HG02870 (cell line): ENCODE measurements at regions not wholly inside any gene's neighbourhood (a gene's known extent, or its start where the extent isn't known, plus 50 kb on each side); places are given as distances from the start of the nearest gene placed in this dataset.
A peak's percentile ranks its signal among the peaks of the same experiment; 100 is the strongest.

Experiments used
- ATAC-seq: cut with Tn5 transposase; IDR thresholded peaks from one replicate; pipeline ENCODE4 v1.9.1; 2021; ENCODE audit warnings: mild to moderate bottlenecking, moderate library complexity; ENCODE audit not compliant: unreplicated experiment

DNA sequence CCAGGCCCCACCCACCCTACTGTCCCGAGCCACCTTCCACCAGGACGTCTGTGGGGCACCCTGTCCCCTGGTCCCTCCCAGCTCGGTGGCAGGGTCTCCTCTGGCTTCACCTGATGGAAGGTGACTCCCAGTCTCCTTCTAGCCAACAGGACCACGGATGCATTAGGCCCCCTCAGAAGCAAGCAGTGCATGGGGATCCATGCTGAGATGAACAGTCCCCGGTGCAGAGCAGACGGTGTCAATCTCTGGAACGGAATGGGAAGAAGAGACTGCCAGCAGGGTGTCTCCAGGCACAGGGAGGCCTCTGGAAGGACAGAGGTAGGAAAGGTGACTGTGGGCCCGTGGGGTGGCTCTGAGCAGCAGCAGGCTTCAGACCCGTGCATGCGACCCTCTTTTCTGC is 65.2 kb upstream of the FZD7 start:
- ATAC-seq, result no peak

GRCh38 chr2:201969241-201969937 is 64.3 kb upstream of the FZD7 start:
- no peak for ATAC-seq

GRCh38 chr2:201969938-201970785 is 63.5 kb upstream of the FZD7 start:
- no peak for ATAC-seq

DNA sequence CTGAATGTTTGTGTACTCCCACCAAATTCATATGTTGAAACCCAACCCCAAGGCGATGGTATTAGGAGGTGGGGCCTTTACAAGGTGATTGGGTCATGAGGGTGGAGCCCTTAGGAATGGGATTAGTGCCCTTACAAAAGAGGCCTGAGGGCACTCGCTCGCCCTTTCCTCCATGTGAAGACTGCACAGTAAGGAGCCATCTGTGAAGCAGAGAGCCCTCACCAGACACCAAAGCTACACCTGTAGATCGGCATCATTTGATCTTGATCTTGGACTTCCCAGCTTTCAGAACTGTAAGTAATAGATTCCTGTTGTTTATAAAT is 62.9 kb upstream of the FZD7 start:
- no peak for ATAC-seq

DNA sequence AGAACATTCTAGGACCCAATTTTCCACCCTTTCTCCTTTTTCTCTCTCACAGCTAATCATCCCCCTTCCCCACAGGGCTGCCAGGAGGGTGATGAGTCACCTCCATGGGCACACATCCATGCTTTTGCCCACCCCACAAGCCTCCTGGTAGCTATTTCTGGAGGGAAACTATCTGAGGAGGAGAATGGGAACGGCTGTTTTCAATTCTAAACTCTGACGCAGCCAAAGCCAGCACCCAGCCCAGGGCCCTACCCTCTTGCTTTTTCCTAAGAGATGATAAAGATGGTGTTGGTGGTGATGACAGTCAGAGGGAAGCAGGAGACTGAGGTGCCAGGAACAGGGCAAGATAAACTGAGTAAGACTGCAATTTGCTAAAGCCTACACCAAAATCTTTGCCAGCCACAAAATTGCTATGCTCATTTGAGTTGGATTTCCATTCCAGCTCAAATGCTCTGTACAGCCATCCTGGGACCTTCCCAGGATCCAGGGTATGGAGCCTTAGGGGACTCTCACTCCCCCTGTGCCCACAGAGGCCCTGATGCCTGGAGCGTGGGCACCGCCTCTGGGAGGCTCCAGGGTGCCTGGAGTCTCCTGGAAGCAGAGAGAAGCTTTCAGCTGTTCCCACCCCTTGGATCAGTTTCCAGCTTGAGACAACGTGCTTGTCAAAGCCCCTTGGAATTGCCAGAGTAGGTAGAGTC is 62.0 kb upstream of the FZD7 start:
- ATAC-seq, result no peak

- ATAC-seq, result no peak
Observed at GRCh38 chr2:201972621-201973255, 60.9 kb upstream of the FZD7 start.

- no peak for ATAC-seq
Observed at GRCh38 chr2:201973305-201973928, 60.2 kb upstream of the FZD7 start.

GRCh38 chr2:201974171-201975100 is 59.2 kb upstream of the FZD7 start:
- no peak for ATAC-seq

- no peak for ATAC-seq
Observed at GRCh38 chr2:201975434-201975833, 58.2 kb upstream of the FZD7 start.

DNA sequence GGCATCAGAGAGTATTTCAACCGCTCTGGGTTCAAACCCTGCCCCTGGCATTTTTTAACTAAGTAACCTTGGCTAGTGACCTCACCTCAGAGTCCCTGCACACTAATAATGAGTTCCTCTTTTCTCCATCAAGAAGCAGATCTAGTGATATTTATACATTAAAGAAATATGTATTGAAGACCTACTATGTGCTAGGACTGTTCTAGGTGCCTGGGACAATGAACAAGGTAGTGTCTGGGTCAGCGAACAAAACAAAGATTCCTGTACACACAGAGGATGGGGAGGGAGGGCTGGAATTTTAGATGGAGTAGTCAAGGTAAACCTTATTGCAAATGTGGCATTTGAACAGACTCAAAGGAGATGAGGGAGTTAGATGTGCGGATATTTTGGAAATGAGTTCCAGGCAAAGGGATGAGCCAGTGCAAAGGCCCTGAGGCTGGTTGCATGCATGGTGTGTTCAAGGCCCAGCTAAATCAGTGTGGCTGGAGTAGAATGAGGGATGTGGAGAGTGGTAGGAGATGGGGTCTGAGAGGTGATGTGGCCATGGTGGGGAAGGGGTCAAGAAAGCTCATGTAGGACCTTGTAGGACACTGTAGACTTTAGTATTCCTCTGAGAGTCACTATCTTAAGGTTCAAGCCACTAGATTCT is 57.6 kb upstream of the FZD7 start:
- ATAC-seq, result no peak

DNA sequence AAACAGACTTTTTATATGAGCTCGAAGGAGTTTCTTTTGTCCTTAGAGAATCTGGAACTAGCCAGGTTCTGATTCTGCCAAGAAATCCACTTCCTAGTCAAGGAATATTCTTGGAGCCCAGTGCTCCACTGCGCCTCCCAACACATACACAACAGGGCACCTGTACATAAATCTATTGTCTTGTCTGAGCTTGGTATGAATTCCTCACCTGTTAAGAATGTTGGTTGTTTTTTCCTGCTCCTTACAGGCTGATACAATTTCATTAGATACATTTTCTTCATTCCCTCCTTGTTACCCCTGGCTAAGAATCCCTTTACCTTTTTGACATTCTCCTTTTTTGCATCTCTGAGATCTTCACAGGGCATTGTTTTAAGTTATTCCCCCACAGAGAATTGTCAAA is 56.0 kb upstream of the FZD7 start:
- ATAC-seq, result no peak

DNA sequence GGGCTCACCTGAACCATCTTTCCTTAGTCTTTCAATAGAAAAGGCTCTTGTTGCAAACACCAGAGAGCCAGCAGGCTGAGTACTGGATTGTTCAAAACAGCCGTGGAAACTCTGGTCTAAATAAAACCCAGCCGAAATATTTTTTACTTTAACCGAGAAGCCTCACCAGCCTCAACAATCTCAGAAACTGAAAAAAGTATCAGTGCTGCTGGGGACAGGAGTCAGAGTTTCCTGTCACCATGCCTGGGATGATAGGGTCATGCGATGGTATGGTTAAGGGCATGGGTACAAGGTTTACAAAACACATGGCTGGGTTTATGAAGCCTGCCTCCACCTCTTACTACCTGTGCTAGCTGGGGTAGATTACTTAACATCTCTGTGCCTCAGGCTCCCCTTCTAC is 55.3 kb upstream of the FZD7 start:
- ATAC-seq, result no peak

- ATAC-seq, result no peak
Observed at GRCh38 chr2:201978986-201979385, 54.7 kb upstream of the FZD7 start.

DNA sequence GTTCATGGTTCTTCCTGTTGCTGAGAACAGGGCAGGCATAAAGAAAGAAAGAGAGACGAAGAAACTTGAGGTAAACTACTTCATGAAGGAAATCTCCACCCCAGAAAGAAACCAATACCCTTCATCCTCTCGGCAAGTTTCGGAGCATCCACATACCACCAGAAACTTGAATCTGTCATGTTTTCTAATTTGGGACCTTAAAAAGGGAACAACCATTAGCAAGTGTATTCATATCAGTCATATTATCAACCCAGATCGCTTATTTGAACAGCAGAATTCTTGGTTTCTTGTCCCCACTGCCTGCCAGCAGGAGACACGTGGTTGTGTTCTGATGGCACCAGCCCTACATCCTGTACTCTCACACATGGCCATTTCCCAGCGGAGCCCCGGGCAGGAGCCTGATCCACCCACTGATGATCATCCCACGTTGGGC is 53.2 kb upstream of the FZD7 start:
- ATAC-seq, result peak; percentile 66

GRCh38 chr2:201980946-201981345 is 52.7 kb upstream of the FZD7 start:
- ATAC-seq, result no peak

GRCh38 chr2:201983174-201983573 is 50.5 kb upstream of the FZD7 start:
- no peak for ATAC-seq

DNA sequence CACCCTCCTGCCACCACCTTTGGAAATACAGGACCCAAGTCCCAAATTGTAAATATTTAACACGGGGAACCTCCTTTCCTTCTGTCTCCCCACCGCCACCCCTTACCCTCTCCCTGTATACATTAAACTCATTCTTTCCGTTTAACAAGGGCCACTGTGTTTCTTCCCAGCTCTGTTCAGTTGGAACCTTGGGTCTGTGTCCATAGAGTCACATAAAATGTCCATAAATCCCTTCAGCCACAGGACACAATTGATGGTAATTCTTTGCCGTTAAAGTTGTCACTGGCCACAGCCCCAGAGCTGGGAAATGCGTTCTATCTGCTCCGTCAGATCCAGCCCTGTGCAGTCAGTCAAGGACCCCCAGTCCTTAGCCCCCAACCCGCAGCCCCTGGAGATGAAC is 49.9 kb upstream of the FZD7 start:
- no peak for ATAC-seq
